ENCODE measurements at regions not wholly inside any gene's neighbourhood (a gene's known extent, or its start where the extent isn't known, plus 50 kb on each side); places are given as distances from the start of the nearest gene placed in this dataset.

- Histone ChIP-seq H3K9me3 (ENCODE audit: insufficient read depth in 2 of 2, low read depth in 1 of 2, low read length in 1 of 2) (no peaks in the 10 kb centered on the region), H3K18ac (ENCODE audit: extremely low read depth, low read length) (no peak overlapping the region), H2BK12ac (ENCODE audit: low read depth, low read length) (no peak overlapping the region), H4K8ac (ENCODE audit: extremely low read depth, insufficient read depth, low read length) (no peak overlapping the region), H4K5ac (ENCODE audit: insufficient read length, low read depth, low read length) (no peak overlapping the region), H3K56ac (replicated peaks; ENCODE audit: insufficient read length, low read depth, low read length) (no peak overlapping the region), H3K4me2 (ENCODE audit: insufficient read depth in 1 of 2, low read depth in 2 of 2, low read length in 2 of 2) (no peak overlapping the region), H3K4me3 (ENCODE audit: extremely low read depth in 1 of 4, insufficient read depth in 2 of 4, low read depth in 3 of 4, low read length in 4 of 4) (no peak overlapping the region), H2BK20ac (ENCODE audit: low read length) (no peak overlapping the region), H3K27me3 (replicated peaks in 1 of 4; ENCODE audit: control insufficient read depth in 3 of 4, extremely low read depth in 1 of 4, insufficient read depth in 3 of 4, low read length in 3 of 4) (no peaks in the 10 kb centered on the region), H3K27ac (ENCODE audit: low read depth, low read length) (no peak overlapping the region), H4K20me1 (replicated peaks in 1 of 2; ENCODE audit: control insufficient read depth in 1 of 2, insufficient read depth in 2 of 2, low read length in 2 of 2) (no peaks in the 10 kb centered on the region), H3K79me1 (ENCODE audit: low read depth, low read length) (no peaks in the 10 kb centered on the region), H2BK15ac (ENCODE audit: low read length) (no peak overlapping the region), H2BK120ac (replicated peaks; ENCODE audit: low read depth, low read length) (no peak overlapping the region), H2AK5ac (ENCODE audit: low read depth, low read length) (no peak overlapping the region), H3K79me2 (ENCODE audit: control insufficient read depth in 1 of 2, insufficient read depth in 2 of 2, low read length in 2 of 2) (no peaks in the 10 kb centered on the region), H3K23me2 (ENCODE audit: low read depth, low read length) (no peaks in the 10 kb centered on the region; the same call in 1 of the 2 replicates), H3K23ac (ENCODE audit: insufficient read length) (no peak overlapping the region), H2BK5ac (ENCODE audit: low read depth, low read length) (no peak overlapping the region), H2AFZ (ENCODE audit: low read length) (no peak overlapping the region), H3K4ac (replicated peaks; ENCODE audit: insufficient read length, low read depth, low read length) (no peak overlapping the region), H3K4me1 (replicated peaks in 1 of 4; ENCODE audit: control insufficient read depth in 3 of 4, insufficient read depth in 4 of 4, low read length in 3 of 4) (0 out of 7 replicates have a peak, but pooled peaks cover 0 to 3% (median 0%) of the 10 kb centered on the region in 4 experiments), H3K36me3 (ENCODE audit: control insufficient read depth in 2 of 4, insufficient read depth in 4 of 4, low read length in 3 of 4) (no peaks in the 10 kb centered on the region), H3K9ac (replicated peaks in 1 of 4; ENCODE audit: extremely low read depth in 1 of 4, low read depth in 3 of 4, low read length in 3 of 4) (no peak overlapping the region), H3K14ac (ENCODE audit: insufficient read length) (no peak overlapping the region), H4K91ac (replicated peaks; ENCODE audit: insufficient read length, low read length) (no peak overlapping the region)
- ChIA-PET POLR2A (ENCODE audit: partially characterized antibody) (no interaction called here), CTCF (ENCODE audit: partially characterized antibody) (interaction anchor here (1.0 kb wide), 1 partner anchor 20 kb away, joined by 3 read pairs; no protein-coding TSS in a partner anchor)
- FAIRE-seq = no peak
- no peak for TF ChIP-seq BRCA1 (IDR thresholded peaks at IDR 0.05; ENCODE audit: low read depth, low read length)
- TF ChIP-seq CHD2 (IDR thresholded peaks at IDR 0.05; ENCODE audit: low read length) = no peak
- TF ChIP-seq HDAC6 (IDR thresholded peaks at IDR 0.05; ENCODE audit: low read depth, low read length) = no peak
- no peak for TF ChIP-seq USF2 (IDR thresholded peaks at IDR 0.05; ENCODE audit: low read length)
- TF ChIP-seq SP1 (IDR thresholded peaks at IDR 0.05; ENCODE audit: low read depth, low read length) = no peak
- no peak for TF ChIP-seq BCL11A (IDR thresholded peaks at IDR 0.05; ENCODE audit: low read depth in 2 of 2, low read length in 2 of 2)
- no peak for TF ChIP-seq EGR1 (IDR thresholded peaks at IDR 0.05; ENCODE audit: borderline replicate concordance, low read depth, low read length)
- no peak for DNase-seq (ENCODE audit: low read depth in 1 of 2, low spot score in 2 of 2)
- whole genome bisulfite sequencing, 2 experiments (ENCODE audit: extremely low coverage in 1 of 2, insufficient coverage in 1 of 2, insufficient read length in 1 of 2, insufficient replicate concordance in 2 of 2, low coverage in 1 of 2, low lambda C conversion rate in 2 of 2, missing lambda C conversion rate in 1 of 2) = 83% methylated on average over 4 of the region's 4 CpGs; no CpG with 5 or more reads in 1 of the 2 experiments
These were observed 1713.5 kb upstream of the SLC39A10 start for GRCh38 chr2:193943406-193943960.
